NCI-H526 (cell line): ENCODE measurements at regions not wholly inside any gene's neighbourhood (a gene's known extent, or its start where the extent isn't known, plus 50 kb on each side); places are given as distances from the start of the nearest gene placed in this dataset.

Source experiments
- DNase-seq, 2 experiments: peaks; one replicate each; lab custom pipeline; 2025; lab: John Stamatoyannopoulos, UW

GRCh38 chr1:192949783-192950182 lies 109.4 kb downstream of the UCHL5 start:
- DNase-seq = no peak

DNA sequence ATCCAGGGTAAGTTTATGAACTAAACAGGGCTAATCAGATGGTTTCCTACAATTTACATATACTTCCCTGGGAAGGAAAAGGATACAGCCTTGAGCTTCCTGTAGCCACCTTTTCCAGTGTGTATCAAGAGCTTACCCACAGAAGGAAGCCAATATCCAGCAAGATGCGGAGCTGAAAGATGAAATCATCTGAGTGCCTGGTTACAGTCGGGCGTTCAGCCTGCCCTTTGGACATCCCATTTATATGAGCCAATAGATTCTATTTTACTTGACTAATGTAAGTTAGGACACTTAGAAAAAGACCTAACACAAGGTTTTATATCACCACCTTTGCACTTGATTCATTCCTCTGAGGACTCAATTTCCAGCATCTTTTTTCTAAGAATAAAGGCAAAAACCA lies 108.2 kb downstream of the UCHL5 start:
- DNase-seq = no peak

DNA sequence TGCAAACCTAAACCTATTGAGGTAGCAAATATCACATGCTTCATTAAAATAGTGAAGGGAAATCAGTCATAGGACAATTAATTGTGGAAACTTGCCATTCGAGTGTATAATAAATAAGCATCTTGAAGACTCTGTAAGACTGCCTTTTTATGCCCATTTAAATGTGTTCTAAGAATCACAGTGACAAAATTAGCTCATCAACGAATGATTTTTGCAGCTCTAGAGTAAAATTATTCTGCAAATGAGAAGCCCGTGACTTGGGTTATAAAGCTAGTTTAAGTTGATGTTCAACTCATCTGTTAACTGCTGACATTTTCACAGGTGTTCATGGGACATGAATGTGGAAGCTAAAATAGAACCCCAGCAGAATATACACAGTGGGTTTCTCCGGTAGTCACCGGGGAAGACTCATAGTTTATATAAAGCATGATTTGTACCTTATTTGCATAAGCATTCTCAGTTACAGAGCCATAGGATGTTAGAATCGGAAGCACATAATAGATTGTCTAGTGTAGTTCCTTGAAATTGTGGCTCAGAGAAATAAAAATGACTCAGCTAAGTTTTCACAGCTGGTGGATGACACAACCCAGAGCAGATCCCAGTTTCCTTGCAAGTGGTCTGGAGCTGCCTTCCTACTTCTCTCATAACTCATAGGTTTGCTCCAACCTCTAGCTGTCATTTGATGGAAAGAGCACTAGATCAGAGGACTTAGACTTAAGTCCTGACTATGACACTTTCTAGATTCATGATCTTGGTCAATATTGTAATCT lies 107.3 kb downstream of the UCHL5 start:
- DNase-seq = peak in 1 of 2 experiments; percentile 12

GRCh38 chr1:192952646-192953045 lies 106.5 kb downstream of the UCHL5 start:
- DNase-seq = no peak

- no peak for DNase-seq
These were observed 104.4 kb downstream of the UCHL5 start for GRCh38 chr1:192954705-192955265.

- DNase-seq = no peak
These were observed 100.8 kb downstream of the UCHL5 start for GRCh38 chr1:192958350-192958749.

GRCh38 chr1:192958871-192959270 lies 100.3 kb downstream of the UCHL5 start:
- no peak for DNase-seq

GRCh38 chr1:192959657-192960186 lies 99.4 kb downstream of the UCHL5 start:
- no peak for DNase-seq
